ENCODE measurements at regions not wholly inside any gene's neighbourhood (a gene's known extent, or its start where the extent isn't known, plus 50 kb on each side); places are given as distances from the start of the nearest gene placed in this dataset.

DNA sequence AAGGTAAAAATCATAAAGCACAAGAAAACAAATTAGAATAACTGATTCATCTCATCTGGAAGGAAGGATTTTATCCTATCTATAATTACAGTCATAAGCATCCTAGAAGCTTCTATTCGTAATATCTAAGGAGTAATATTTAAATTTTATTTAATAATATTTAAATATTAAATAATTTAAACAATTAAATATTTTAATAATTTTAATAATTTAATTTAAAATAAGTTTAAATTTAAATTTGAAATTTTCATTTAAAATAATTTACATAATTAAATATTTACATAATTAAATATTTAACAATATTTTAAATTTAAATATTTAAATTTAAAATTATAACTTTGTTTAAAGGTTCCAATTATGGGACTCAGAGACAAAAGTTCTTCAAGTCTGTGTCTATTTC lies 127.5 kb upstream of the GK2 start:
- no peak for DNase-seq

- DNase-seq: no peak
Observed at GRCh38 chr4:79528241-79528706, 120.2 kb upstream of the GK2 start.

GRCh38 chr4:79526641-79527565 lies 118.9 kb upstream of the GK2 start:
- no peak for DNase-seq

GRCh38 chr4:79516114-79516513 lies 108.1 kb upstream of the GK2 start:
- DNase-seq: no peak

- no peak for DNase-seq
Observed at GRCh38 chr4:79514621-79515329, 106.7 kb upstream of the GK2 start.

- DNase-seq: no peak
Observed at GRCh38 chr4:79513576-79513975, 105.5 kb upstream of the GK2 start.

DNA sequence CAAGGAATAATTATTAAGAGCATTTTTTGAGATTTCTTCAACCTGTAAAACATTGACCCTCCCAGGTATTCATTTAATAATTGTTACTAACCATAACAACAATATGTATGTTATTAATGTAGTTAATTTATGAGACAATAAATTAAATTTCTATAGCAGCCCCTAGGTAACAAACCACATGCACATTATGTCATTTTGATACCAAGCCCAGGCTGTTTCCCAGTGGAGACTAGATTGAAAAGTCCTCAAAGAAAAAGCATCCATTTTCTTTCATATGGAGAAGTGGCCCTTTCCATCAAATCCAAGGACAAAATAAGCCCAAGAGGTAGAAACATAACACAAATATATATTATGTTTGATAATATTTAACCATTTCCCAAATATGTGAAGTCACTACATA lies 104.3 kb upstream of the GK2 start:
- no peak for DNase-seq

- no peak for DNase-seq
Observed at GRCh38 chr4:79502081-79502480, 94.1 kb upstream of the GK2 start.

DNA sequence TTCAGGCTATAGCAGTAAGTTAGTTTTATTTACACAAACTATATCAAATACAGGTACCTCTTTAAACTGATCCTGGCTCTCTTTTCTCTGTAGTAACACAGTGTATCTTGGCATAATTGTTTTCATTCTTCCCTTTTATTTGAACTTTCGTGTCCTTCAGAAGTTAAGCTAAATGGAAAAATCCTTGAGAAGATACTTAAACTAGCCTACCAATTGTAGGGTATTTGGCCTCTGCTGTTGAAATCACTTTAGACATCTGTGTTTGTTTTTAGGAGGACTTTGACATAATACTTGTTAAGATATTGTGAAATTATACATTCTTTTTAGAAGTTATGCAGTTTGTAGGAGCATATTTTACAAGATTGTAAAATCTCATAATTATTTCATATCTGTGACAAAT lies 90.3 kb upstream of the GK2 start:
- no peak for DNase-seq

GRCh38 chr4:79497001-79497400 lies 89.0 kb upstream of the GK2 start:
- no peak for DNase-seq

- DNase-seq: peak in 2 of 3 experiments; percentile 46 to 80
Observed at GRCh38 chr4:79495447-79495846, 87.4 kb upstream of the GK2 start.

GRCh38 chr4:79492148-79492547 lies 84.1 kb upstream of the GK2 start:
- DNase-seq: no peak

GRCh38 chr4:79489506-79489905 lies 81.5 kb upstream of the GK2 start:
- DNase-seq: no peak

- no peak for DNase-seq
Observed at GRCh38 chr4:79476196-79476595, 68.2 kb upstream of the GK2 start.

- peak in 1 of 3 experiments; percentile 43 for DNase-seq
Observed at GRCh38 chr4:79473439-79473724, 65.4 kb upstream of the GK2 start.

- peak in 1 of 3 experiments; percentile 75 for DNase-seq
Observed at GRCh38 chr4:79472693-79473438, 64.8 kb upstream of the GK2 start.

GRCh38 chr4:79472036-79472435 lies 64.0 kb upstream of the GK2 start:
- no peak for DNase-seq

GRCh38 chr4:79471309-79471708 lies 63.3 kb upstream of the GK2 start:
- DNase-seq: no peak

DNA sequence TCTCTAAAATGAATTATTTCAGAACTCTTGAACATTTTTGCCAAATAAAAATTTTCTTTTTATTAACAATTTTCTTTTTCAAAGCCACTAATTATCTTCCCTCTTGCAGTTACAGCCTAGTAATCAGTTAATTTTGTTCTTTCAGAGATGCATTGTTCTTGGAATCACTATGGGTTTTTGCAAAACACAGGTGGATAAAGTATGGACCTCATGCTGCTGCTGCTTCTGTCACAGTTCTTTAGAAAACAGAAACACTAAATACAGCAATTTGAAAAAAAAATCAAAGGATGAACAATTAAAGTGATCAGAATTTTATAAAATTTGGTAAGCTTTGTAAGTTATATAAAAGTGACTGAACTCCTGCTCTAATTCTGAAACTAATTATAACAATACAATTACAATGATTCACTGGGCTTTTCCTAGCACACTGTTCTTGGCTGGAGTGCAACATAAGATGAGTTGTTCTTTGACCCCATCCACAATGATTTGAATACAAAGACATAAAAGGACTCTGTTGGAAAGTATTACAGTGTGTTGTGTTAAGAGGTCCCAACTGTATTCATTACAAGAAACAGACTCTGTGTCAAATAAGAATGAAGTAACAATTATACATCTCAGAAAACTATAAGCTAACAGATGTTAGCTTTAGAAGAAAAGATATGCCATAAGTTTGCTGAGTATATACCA lies 59.4 kb upstream of the GK2 start:
- DNase-seq: peak in 1 of 3 experiments; percentile 74

GRCh38 chr4:79466621-79467020 lies 58.6 kb upstream of the GK2 start:
- peak in 2 of 3 experiments; percentile 9 to 50 for DNase-seq

Data from NCI-H1417 (cell line).